H9 (cell line): ENCODE measurements at regions not wholly inside any gene's neighbourhood (a gene's known extent, or its start where the extent isn't known, plus 50 kb on each side); places are given as distances from the start of the nearest gene placed in this dataset.
"Not testable (repeated sequence)": the region's sequence is repeated elsewhere in the genome, so short reads cannot be mapped to it uniquely, and the experiment has no call there.

Experiments
- DNase-seq: peaks from one replicate; pipeline ENCODE4 v3.0.0-alpha.2; 2017
- H2AFZ ChIP-seq: one replicate; pipeline ENCODE4 v1.6.1; 2013; ENCODE audit warnings: mild to moderate bottlenecking, low read length, control low read depth, moderate library complexity
- H2AK5ac ChIP-seq: 2 replicates; pipeline ENCODE4 v1.6.1; 2013; ENCODE audit warnings: low read length, control low read depth, mixed read lengths; ENCODE audit not compliant: insufficient read length
- H2BK120ac ChIP-seq: one replicate; pipeline ENCODE4 v1.6.1; 2013; ENCODE audit warnings: low read depth, mild to moderate bottlenecking, low read length, control low read depth, inconsistent platforms; ENCODE audit not compliant: poor library complexity, severe bottlenecking
- H2BK12ac ChIP-seq: 2 replicates; pipeline ENCODE4 v1.6.1; 2013; ENCODE audit warnings: low read length, control low read depth, mixed read lengths, low read depth; ENCODE audit not compliant: insufficient read length
- H2BK15ac ChIP-seq: 2 replicates; pipeline ENCODE4 v1.6.1; 2013; ENCODE audit warnings: low read depth, low read length, control low read depth
- H2BK20ac ChIP-seq: one replicate; pipeline ENCODE4 v1.6.1; 2013; ENCODE audit warnings: low read depth, mild to moderate bottlenecking, low read length, control low read depth, inconsistent platforms; ENCODE audit not compliant: poor library complexity, severe bottlenecking
- H2BK5ac ChIP-seq: 2 replicates; pipeline ENCODE4 v1.6.1; 2013; ENCODE audit warnings: low read length, control low read depth, mixed read lengths; ENCODE audit not compliant: insufficient read length
- H3K14ac ChIP-seq: 2 replicates; pipeline ENCODE4 v1.6.1; 2013; ENCODE audit warnings: low read length, control low read depth; ENCODE audit not compliant: insufficient read depth
- H3K18ac ChIP-seq: 2 replicates; pipeline ENCODE4 v1.6.1; 2013; ENCODE audit warnings: low read depth, mild to moderate bottlenecking, mixed read lengths, low read length, control low read depth; ENCODE audit not compliant: insufficient read length
- H3K23ac ChIP-seq: 2 replicates; pipeline ENCODE4 v1.6.1; 2013; ENCODE audit warnings: low read length, control low read depth, mixed read lengths, low read depth; ENCODE audit not compliant: insufficient read length
- H3K23me2 ChIP-seq: 2 replicates; pipeline ENCODE4 v1.6.1; 2013; ENCODE audit warnings: low read depth, mild to moderate bottlenecking, mixed read lengths, low read length, control low read depth; ENCODE audit not compliant: insufficient read length, poor library complexity, severe bottlenecking
- H3K27ac ChIP-seq: 2 replicates; pipeline ENCODE4 v1.5.1; 2013; ENCODE audit warnings: low read length, control low read depth, mixed read lengths, low read depth; ENCODE audit not compliant: insufficient read length
- H3K27me3 ChIP-seq: 2 replicates; pipeline ENCODE4 v1.6.1; 2013; ENCODE audit warnings: low read length, control low read depth, inconsistent platforms; ENCODE audit not compliant: insufficient read depth
- H3K4ac ChIP-seq: 2 replicates; pipeline ENCODE4 v1.6.1; 2013; ENCODE audit warnings: low read depth, mild to moderate bottlenecking, control low read depth, inconsistent platforms, low read length, moderate library complexity
- H3K4me1 ChIP-seq: 2 replicates; pipeline ENCODE4 v1.6.1; 2013; ENCODE audit warnings: low read length, control low read depth, inconsistent platforms; ENCODE audit not compliant: insufficient read depth
- H3K4me2 ChIP-seq: 2 replicates; pipeline ENCODE4 v1.6.1; 2013; ENCODE audit warnings: low read length, control low read depth, mixed read lengths; ENCODE audit not compliant: insufficient read length, insufficient read depth
- H3K56ac ChIP-seq: 2 replicates; pipeline ENCODE4 v1.6.1; 2013; ENCODE audit warnings: low read depth, mild to moderate bottlenecking, mixed read lengths, low read length, control low read depth; ENCODE audit not compliant: insufficient read length
- H3K79me1 ChIP-seq: 2 replicates; pipeline ENCODE4 v1.6.1; 2013; ENCODE audit warnings: low read depth, mild to moderate bottlenecking, moderate library complexity, low read length, control low read depth, inconsistent platforms; ENCODE audit not compliant: insufficient read depth, poor library complexity, severe bottlenecking
- H3K79me2 ChIP-seq: 2 replicates; pipeline ENCODE4 v1.6.1; 2013; ENCODE audit warnings: low read length, control low read depth, inconsistent platforms; ENCODE audit not compliant: insufficient read depth
- H3K9ac ChIP-seq: 2 replicates; pipeline ENCODE4 v1.6.1; 2013; ENCODE audit warnings: low read length, control low read depth, mixed read lengths; ENCODE audit not compliant: insufficient read length; ENCODE audit errors: extremely low read depth
- H3K9me3 ChIP-seq: one replicate; pipeline ENCODE4 v1.6.1; 2013; ENCODE audit warnings: low read depth, low read length, inconsistent platforms; ENCODE audit not compliant: control insufficient read depth
- H3T11ph ChIP-seq: one replicate; pipeline ENCODE4 v1.6.1; 2013; ENCODE audit warnings: mild to moderate bottlenecking, low read length, control low read depth, inconsistent platforms
- H4K20me1 ChIP-seq: one replicate; pipeline ENCODE4 v1.6.1; 2013; ENCODE audit not compliant: control insufficient read depth, insufficient read length, insufficient read depth
- H4K5ac ChIP-seq: 2 replicates; pipeline ENCODE4 v1.6.1; 2013; ENCODE audit warnings: low read depth, mild to moderate bottlenecking, mixed read lengths, low read length, control low read depth; ENCODE audit not compliant: insufficient read length
- H4K8ac ChIP-seq: replicated peaks from 2 replicates; pipeline ENCODE4 v1.6.1; 2013; ENCODE audit warnings: low read length, control low read depth, mixed read lengths, low read depth; ENCODE audit not compliant: insufficient read length
- H4K91ac ChIP-seq: 2 replicates; pipeline ENCODE4 v1.6.1; 2013; ENCODE audit warnings: low read depth, mild to moderate bottlenecking, moderate library complexity, mixed read lengths, low read length, control low read depth; ENCODE audit not compliant: insufficient read length
- H3K27ac Mint-ChIP-seq, 3 experiments: 2 replicates in 2 of 3; 3 replicates in 1 of 3; pipeline ENCODE4 v1.8.0; 2020 to 2021; ENCODE audit warnings: mixed read lengths in 3 of 3, mild to moderate bottlenecking in 1 of 3, moderate library complexity in 1 of 3
- H3K27me3 Mint-ChIP-seq: 2 replicates; pipeline ENCODE4 v1.8.0; 2021; ENCODE audit warnings: low read depth, mild to moderate bottlenecking, moderate library complexity, mixed read lengths
- H3K36me3 Mint-ChIP-seq, 3 experiments: 2 replicates in 2 of 3; 3 replicates in 1 of 3; pipeline ENCODE4 v1.8.0; 2020 to 2021; ENCODE audit warnings: low read depth in 3 of 3, mixed read lengths in 3 of 3; ENCODE audit not compliant: insufficient read depth in 1 of 3
- H3K4me1 Mint-ChIP-seq, 2 experiments: 2 replicates each; pipeline ENCODE4 v1.8.0; 2020; ENCODE audit warnings: mixed read lengths in 2 of 2
- H3K4me3 Mint-ChIP-seq, 2 experiments: 2 replicates in 1 of 2; 3 replicates in 1 of 2; pipeline ENCODE4 v1.8.0; 2020 to 2021; ENCODE audit warnings: mild to moderate bottlenecking in 2 of 2, mixed read lengths in 2 of 2, moderate library complexity in 1 of 2
- H3K9me3 Mint-ChIP-seq, 2 experiments: 2 replicates in 1 of 2; 3 replicates in 1 of 2; pipeline ENCODE4 v1.8.0; 2020; ENCODE audit warnings: mild to moderate bottlenecking in 2 of 2, mixed read lengths in 2 of 2, moderate library complexity in 1 of 2
- WGBS: extraction: QIAGEN DNeasy Blood & Tissue Kit; methylation state at CpG from one replicate; pipeline ENCODE4 v1.1.7; 2013; ENCODE audit warnings: missing lambda C conversion rate, low lambda C conversion rate, mixed read lengths; ENCODE audit not compliant: insufficient read length; ENCODE audit errors: extremely low coverage; 5-methylcytosine and 5-hydroxymethylcytosine counted together

DNA sequence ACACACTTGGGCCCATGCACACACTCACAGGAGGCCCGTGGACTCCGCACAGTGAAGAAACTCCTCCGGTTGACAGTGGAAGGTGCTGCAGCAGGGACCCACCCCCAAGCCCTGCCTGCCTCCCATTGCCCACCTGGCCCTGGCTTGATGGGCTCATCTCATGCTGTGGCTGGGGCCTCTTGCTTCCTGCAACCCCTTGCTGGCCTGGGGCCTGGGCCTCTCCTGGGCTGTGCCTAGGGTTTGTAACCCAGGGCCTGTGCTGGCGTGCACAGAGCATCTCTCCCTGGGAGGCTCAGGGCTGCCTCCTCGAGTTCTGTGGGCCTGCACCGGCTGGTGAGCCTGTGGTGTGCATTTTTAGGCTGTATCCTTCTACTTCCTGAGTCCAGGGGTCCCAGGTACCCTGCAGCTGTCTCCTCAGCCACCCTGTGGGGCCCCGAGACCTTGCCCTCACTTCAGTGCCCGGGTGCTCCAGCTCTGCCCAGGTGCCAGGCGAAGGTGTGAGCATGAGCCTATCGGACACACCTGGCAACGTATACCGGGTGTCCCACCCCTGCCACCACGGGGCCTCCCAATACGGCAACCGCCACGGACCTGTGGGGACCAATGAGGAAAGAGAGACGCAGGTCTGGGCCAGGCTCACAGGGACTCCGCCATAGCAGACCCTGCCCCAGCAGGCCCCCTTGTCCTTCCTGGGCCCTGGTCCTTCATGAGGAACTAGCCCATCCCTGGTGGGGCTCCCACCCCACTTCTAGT lies 158.3 kb upstream of the POTEB2 start:
- H3K9me3 ChIP-seq, H4K20me1 ChIP-seq, H2BK20ac ChIP-seq, H2BK5ac ChIP-seq, H2BK120ac ChIP-seq, H2AK5ac ChIP-seq, H3K14ac ChIP-seq, H3T11ph ChIP-seq, H3K18ac ChIP-seq, H4K5ac ChIP-seq, H3K4ac ChIP-seq, H2BK15ac ChIP-seq, H3K9ac ChIP-seq, H4K8ac ChIP-seq, H3K56ac ChIP-seq, H3K4me1 ChIP-seq, H2AFZ ChIP-seq, H3K27ac Mint-ChIP-seq, H3K4me1 Mint-ChIP-seq, H3K27me3 ChIP-seq, H3K79me1 ChIP-seq, H4K91ac ChIP-seq, H3K4me2 ChIP-seq, H3K9me3 Mint-ChIP-seq, H2BK12ac ChIP-seq, H3K27me3 Mint-ChIP-seq, DNase-seq, H3K27ac ChIP-seq, H3K79me2 ChIP-seq, H3K23ac ChIP-seq, H3K36me3 Mint-ChIP-seq, H3K23me2 ChIP-seq, H3K4me3 Mint-ChIP-seq: not testable (repeated sequence)
- WGBS = no CpG with 5 or more reads among the region's 18 CpGs

DNA sequence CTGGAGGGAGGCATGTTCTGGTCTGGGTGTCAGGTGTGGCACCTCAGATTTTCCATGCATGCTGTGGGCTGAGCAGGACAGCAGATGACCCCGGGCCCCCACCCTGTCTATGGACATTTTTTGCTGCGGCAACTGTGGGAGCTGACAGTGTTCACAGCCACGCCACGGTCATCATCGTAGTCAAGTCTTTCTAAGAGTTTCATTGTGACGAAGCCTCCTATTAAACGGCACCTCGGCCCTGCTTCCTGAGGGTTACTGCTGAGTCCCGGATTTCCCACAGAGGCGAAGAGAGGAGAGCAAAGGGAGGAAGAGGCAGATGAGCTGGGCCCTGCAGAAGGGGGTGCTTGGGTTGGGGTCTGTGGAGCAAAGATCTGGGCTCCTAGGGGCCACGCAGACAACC lies 152.1 kb upstream of the POTEB2 start:
- H3K79me2 ChIP-seq, H3K27ac Mint-ChIP-seq, H3K9me3 Mint-ChIP-seq, H3K4me2 ChIP-seq, H3K4me1 Mint-ChIP-seq, H4K20me1 ChIP-seq, H2BK12ac ChIP-seq, H2AK5ac ChIP-seq, H3K9ac ChIP-seq, H3K18ac ChIP-seq, H4K91ac ChIP-seq, H3K56ac ChIP-seq, H3T11ph ChIP-seq, H3K4ac ChIP-seq, DNase-seq, H3K27ac ChIP-seq, H3K14ac ChIP-seq, H3K23ac ChIP-seq, H3K27me3 Mint-ChIP-seq, H3K36me3 Mint-ChIP-seq, H3K23me2 ChIP-seq, H2BK15ac ChIP-seq, H2BK5ac ChIP-seq, H3K4me3 Mint-ChIP-seq, H2BK120ac ChIP-seq, H3K9me3 ChIP-seq, H2AFZ ChIP-seq, H3K27me3 ChIP-seq, H3K4me1 ChIP-seq, H4K5ac ChIP-seq, H3K79me1 ChIP-seq, H4K8ac ChIP-seq, H2BK20ac ChIP-seq: not testable (repeated sequence)
- no CpG with 5 or more reads among the region's 11 CpGs for WGBS
